ENCODE measurements at regions not wholly inside any gene's neighbourhood (a gene's known extent, or its start where the extent isn't known, plus 50 kb on each side); places are given as distances from the start of the nearest gene placed in this dataset.

DNA sequence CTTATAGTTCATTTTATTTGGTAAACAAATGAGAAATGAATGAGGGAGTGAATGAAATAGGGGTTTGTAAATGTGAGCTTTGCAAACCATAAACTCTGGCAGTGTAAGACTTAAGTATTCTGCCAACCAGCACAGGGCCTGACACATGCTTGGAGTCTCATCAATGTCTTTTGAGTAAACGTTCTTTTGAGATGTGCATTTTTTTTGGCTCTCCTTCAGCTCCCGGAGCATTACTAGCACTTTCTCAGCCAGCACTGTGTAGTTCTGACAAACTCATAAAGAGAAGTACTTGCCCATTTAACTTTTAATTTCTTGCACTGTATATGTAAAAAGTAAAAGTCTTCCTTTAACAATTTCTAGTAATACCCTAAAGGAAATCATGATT lies 245.3 kb downstream of the HS3ST1 start:
- ChIA-PET CTCF (no interaction called here), POLR2A (no interaction called here)
- TF ChIP-seq, protein P1, sequence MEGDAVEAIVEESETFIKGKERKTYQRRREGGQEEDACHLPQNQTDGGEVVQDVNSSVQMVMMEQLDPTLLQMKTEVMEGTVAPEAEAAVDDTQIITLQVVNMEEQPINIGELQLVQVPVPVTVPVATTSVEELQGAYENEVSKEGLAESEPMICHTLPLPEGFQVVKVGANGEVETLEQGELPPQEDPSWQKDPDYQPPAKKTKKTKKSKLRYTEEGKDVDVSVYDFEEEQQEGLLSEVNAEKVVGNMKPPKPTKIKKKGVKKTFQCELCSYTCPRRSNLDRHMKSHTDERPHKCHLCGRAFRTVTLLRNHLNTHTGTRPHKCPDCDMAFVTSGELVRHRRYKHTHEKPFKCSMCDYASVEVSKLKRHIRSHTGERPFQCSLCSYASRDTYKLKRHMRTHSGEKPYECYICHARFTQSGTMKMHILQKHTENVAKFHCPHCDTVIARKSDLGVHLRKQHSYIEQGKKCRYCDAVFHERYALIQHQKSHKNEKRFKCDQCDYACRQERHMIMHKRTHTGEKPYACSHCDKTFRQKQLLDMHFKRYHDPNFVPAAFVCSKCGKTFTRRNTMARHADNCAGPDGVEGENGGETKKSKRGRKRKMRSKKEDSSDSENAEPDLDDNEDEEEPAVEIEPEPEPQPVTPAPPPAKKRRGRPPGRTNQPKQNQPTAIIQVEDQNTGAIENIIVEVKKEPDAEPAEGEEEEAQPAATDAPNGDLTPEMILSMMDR (IDR thresholded peaks at IDR 0.05; ENCODE audit: control extremely low read depth, extremely low read depth, low read depth, missing control alignments), result no peak
- no peak for DNase-seq (ENCODE audit: extremely low spot score)

DNA sequence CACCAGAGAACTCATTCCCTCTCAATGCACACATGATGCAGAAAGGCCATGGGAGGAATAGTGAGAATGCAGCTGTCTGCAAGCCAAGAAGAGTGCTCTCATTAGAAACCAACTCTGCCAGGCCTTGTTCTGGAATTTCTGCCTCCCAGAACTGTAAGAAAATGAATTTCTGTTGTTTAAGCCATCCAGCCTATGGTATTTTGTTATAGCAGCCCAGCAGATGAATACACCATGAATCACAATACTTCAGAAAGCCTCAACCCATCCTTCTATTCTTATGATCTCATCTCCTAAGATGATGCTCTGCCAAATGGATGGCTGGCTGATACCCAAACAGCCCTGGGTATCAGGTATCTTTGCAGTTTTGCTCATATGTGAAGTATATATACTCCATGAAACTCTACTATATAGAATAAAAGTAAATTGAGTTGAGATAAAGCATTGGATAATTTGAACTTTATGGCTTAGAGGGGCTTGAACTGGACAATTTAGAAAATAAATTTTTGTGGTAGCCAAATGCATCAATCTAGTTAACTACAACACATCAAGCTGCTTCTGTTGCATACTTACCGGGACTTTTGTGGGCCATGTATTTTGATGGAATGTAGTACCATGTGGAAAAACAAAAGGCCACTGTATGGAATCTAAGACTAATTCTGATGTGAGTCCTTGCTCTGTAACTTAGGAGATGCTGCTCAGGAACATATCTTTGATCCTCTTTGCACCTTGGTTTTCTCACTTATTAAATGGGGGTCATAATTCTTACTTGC lies 245.9 kb downstream of the HS3ST1 start:
- ChIA-PET CTCF (interaction anchor here (0.9 kb wide), 1 partner anchor 24 kb away, joined by 3 read pairs; no protein-coding TSS in a partner anchor), POLR2A (no interaction called here)
- TF ChIP-seq, protein P1 (IDR thresholded peaks at IDR 0.05; ENCODE audit: control extremely low read depth, extremely low read depth, low read depth, missing control alignments), result no peak
- DNase-seq (ENCODE audit: extremely low spot score), result no peak

DNA sequence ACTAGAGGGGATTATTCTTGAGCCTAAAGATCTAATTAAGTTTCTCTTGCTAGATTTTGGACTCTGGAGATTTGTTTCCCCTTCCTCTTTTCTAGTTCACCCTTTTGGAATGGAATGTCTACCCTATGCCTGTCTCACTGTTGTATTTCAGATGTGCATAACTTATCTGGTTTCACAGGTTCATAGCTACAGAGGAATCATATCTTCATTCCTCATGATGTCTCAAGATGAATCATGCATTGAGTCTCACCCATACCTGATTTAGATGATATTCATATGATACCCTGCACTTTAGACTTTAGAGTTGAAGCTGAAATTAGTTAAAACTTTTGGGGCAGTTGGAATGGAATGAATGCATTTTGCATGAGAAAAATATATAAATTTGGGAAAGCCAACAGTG lies 246.7 kb downstream of the HS3ST1 start:
- CTCF ChIA-PET, result interaction anchor here (0.9 kb wide), 1 partner anchor 24 kb away, joined by 3 read pairs; no protein-coding TSS in a partner anchor
- no peak for DNase-seq (ENCODE audit: extremely low spot score)
- POLR2A ChIA-PET, result no interaction called here
- TF ChIP-seq, protein P1 (IDR thresholded peaks at IDR 0.05; ENCODE audit: control extremely low read depth, extremely low read depth, low read depth, missing control alignments), result no peak

DNA sequence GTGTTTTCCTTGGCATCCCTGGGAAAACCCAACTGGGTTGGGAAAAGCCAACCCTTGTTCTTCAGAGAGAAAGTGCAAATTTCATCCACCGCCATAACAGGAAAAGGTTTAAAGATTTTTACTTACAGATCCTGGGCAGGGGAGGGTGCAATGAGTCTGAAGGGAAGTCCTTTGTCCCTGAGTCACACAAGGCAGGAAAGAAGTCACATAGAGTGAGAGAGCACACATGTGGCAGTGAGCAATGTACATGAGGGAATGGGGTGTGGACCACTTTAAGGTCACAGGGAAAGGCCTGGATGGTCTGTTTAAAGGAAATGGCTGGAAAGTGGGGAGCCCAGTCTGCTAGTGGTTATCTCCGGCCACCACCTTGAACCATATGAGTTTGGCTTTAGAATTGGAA lies 248.9 kb downstream of the HS3ST1 start:
- POLR2A ChIA-PET, result no interaction called here
- DNase-seq (ENCODE audit: extremely low spot score), result no peak
- CTCF ChIA-PET, result no interaction called here

DNA sequence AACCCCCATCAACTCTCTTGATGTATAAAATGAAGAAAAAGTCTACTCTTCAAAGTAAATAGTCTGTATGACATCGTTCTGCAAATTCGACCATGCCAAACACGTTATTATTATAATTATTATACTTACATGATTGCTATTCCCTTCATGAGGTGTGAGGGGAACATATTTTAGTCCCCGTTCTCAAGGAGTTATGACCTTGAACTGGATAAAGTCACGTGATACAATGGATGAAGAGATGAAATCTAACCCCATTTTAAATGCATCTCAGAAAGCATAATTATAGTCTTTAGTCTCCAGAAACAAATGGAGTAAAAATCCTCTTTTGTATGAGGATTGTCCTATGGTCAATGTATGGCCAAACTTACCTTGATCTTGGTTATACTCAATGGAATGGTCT lies 250.3 kb downstream of the HS3ST1 start:
- CTCF ChIA-PET, result no interaction called here

More for the DNA sequence above, 248.9 kb downstream of the HS3ST1 start:
- TF ChIP-seq, protein P1 (IDR thresholded peaks at IDR 0.05; ENCODE audit: control extremely low read depth, extremely low read depth, low read depth, missing control alignments), result no peak

DNA sequence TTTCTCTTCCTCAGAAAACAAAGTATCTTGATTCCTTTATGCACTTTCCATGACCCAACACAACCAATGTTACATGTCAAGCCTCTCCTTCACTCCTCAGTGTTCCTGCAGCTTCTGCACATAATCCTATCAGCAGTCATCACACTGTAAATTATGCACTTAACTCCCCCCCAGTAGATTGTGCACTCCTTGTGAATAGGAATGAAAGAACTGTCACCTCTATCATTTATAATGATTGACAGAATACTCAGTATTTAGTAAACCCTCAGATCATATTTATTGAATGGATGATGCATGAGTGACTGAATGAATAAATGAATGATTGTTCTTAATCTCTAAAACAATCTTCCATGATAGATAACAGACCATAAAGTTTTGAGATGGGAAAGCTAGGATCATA lies 253.3 kb downstream of the HS3ST1 start:
- CTCF ChIA-PET, result interaction anchor here (1.4 to 1.6 kb wide), 2 partner anchors 19 to 117 kb away, joined by 3 read pairs; no protein-coding TSS in a partner anchor
- DNase-seq (ENCODE audit: extremely low spot score), result no peak

More for the DNA sequence above, 250.3 kb downstream of the HS3ST1 start:
- POLR2A ChIA-PET, result no interaction called here
- TF ChIP-seq, protein P1 (IDR thresholded peaks at IDR 0.05; ENCODE audit: control extremely low read depth, extremely low read depth, low read depth, missing control alignments), result no peak
- DNase-seq (ENCODE audit: extremely low spot score), result no peak

More for the DNA sequence above, 253.3 kb downstream of the HS3ST1 start:
- POLR2A ChIA-PET, result no interaction called here
- TF ChIP-seq, protein P1 (IDR thresholded peaks at IDR 0.05; ENCODE audit: control extremely low read depth, extremely low read depth, low read depth, missing control alignments), result no peak
